Astrocyte of the hippocampus (primary cell): ENCODE measurements at regions not wholly inside any gene's neighbourhood (a gene's known extent, or its start where the extent isn't known, plus 50 kb on each side); places are given as distances from the start of the nearest gene placed in this dataset.
"Not testable (repeated sequence)": the region's sequence is repeated elsewhere in the genome, so short reads cannot be mapped to it uniquely, and the experiment has no call there.

Source experiments
- DNase-seq: peaks from one replicate; pipeline ENCODE4 v3.0.0; 2011; ENCODE audit warnings: low read depth, low spot score

DNA sequence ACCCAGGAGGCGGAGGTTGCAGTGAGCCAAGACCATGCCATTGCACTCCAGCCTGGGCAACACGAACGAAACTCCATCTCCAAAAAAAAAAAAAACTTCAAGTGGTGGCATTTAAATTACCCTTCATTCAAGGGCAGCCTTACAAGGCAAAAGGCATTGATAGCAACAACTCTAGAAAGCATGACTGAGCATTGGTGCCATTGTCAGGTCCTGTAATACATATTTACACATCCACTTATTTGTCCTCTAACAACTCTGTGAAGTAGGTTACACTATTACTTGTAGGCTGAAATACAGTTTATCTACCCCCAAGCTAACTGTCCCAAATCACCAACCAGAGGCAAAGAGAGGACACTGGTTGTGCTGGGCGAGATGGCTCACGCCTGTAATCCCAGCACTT is 52.7 kb upstream of the LARP1 start:
- DNase-seq: no peak

DNA sequence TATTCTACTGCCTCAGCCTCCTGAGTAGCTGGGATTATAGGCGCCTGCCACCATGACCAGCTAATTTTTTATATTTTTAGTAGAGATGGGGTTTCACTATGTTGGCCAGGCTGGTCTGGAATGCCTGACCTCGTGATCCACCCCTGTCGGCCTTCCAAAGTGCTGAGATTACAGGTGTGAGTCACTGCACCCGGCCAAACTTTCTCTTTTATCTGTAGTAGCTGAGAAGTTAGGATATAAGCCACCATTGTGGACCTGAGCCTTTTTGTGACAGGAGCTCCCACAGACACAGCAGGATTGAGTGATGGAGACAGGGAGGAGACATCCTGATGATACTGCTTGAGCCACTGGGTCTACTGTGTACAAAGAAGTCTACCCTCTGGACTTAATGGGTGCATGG is 53.5 kb upstream of the LARP1 start:
- not testable (repeated sequence) for DNase-seq

GRCh38 chr5:154701181-154701580 is 54.0 kb upstream of the LARP1 start:
- no peak for DNase-seq

- not testable (repeated sequence) for DNase-seq
These were observed 54.8 kb upstream of the LARP1 start for GRCh38 chr5:154700289-154700928.

- DNase-seq: no peak
These were observed 56.4 kb upstream of the LARP1 start for GRCh38 chr5:154698763-154699162.

- no peak for DNase-seq
These were observed 57.8 kb upstream of the LARP1 start for GRCh38 chr5:154697371-154697770.

GRCh38 chr5:154696891-154697290 is 58.3 kb upstream of the LARP1 start:
- DNase-seq: no peak

DNA sequence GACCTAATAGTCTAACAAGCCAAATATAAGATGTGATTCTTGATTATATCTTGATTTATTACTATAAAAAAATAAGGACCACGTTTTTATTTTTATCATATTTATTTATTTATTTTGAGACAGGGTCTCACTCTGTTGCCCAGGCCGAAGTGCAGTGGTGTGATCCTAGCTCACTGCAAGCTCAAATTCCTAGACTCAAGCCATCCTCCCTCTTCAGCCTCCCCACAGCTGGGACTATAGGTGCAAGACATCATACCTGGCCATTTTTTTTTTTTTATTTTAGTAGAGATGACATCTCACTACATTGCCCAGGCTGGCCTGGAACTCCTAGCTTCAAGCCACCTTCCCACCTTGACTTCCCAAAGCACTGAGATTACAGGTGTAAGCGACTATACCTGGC is 61.0 kb upstream of the LARP1 start:
- DNase-seq: no peak

- no peak for DNase-seq
These were observed 64.7 kb upstream of the LARP1 start for GRCh38 chr5:154690488-154690887.

DNA sequence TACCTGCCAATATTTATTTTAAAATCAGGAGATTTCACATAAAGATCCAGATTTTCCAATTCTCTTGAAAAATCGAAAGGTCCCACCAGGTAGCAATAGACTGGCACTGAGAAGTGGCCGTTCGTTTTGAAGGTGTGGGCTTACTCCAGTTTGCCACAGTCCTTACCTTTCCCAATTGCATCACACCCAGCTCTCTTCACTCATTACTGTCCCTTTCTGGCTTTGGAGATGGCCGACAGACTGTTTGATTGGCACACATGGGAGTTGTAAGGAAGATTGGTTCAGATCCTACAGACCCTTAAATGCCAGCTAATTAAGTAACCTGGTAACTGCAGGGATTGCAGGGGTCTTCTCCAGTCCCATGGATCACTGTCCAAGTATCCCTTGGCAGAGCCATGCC is 68.7 kb upstream of the LARP1 start:
- DNase-seq: no peak

DNA sequence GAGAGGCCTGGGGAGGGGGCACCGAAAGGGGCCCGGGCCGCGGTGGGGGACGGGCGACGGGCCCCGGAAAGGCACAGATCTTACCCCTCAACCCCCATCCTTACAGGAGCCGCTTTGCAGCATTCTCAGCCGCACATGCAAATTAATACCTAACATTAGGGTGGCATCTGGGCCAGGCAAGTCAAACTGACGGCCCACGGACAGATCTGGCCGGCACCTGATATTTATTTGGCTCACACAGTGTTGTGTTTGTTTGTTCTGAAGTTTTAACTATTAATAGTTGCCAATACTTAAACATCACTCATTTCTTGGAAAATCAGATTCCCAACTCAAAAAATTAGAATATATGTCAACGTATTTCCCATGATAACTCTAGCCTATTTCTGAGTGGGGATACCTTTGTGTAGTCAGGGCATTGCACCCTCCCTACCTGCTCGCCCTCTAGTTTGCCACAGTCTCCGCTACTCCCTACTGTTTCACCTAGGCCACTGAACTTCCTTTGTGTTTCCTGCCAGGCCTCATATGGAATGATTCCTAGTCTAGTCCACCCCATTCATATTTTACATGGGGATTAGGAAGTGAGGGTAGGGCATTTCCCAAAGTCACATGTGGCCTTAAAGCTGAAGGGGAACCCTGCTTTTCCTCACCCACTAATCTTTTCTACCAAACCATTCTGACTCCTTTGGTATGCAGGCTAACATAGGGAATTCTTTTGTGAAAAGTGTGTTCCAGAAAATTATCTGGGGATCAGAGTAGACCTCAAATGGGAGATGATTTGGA is 71.9 kb upstream of the LARP1 start:
- DNase-seq: no peak

DNA sequence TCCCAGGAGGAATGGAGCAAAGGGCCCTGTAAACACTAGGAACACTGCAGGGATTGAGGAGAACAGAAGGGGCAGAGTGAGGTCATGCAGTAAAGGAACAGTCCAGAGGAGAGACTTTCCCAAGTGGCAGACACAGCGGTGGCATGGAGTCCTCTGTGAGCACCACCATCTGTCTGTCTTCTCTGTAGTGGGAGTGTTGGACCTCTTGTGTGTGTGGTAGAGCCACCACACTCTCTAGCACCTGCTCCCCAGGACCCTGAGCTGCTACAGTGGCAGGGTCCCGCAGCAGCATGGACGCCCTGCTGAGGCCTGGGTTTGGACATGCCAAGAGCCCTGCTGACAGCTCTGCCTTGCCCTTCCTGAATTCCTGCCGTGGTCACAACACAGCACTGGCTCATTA is 75.7 kb upstream of the LARP1 start:
- no peak for DNase-seq

GRCh38 chr5:154677921-154678320 is 77.3 kb upstream of the LARP1 start:
- no peak for DNase-seq

DNA sequence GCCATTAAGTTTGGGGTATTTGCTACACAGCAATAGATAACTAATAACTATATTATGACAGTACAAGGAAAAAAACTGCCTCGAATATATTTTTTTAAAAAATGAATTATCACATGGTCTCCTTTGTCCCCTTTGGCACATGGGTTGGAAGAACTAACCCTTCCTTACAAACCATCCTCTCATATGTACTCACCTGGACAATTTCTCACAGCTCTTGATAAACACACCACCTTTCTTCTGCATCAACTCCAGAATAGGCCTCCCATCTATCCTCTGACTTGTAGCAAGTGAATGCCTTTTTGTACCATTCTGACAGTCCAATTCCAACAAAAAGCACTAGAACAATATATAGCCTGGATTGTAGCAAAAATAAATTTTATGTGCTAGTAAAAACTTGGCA is 78.7 kb upstream of the LARP1 start:
- DNase-seq: no peak

- DNase-seq: no peak
These were observed 81.1 kb upstream of the LARP1 start for GRCh38 chr5:154674029-154674428.

DNA sequence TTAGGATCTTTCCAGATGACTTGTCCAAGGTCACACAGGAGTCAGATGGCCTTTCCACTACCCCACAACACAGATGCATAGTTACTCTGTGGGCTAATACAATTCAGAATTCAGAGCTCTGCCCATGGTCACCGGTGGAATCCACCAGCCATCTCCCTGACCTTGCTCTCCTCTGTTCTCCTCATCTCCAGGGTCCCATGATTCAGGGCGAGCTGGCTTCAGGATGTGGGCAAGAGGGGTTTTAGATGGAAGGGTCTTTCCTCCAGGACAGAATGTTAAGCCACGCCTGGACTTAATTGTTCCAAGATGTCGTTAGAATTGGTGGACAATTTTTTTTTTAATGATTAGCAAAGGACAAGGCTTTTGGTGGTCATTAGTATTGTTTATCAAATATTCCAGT is 81.7 kb upstream of the LARP1 start:
- no peak for DNase-seq

DNA sequence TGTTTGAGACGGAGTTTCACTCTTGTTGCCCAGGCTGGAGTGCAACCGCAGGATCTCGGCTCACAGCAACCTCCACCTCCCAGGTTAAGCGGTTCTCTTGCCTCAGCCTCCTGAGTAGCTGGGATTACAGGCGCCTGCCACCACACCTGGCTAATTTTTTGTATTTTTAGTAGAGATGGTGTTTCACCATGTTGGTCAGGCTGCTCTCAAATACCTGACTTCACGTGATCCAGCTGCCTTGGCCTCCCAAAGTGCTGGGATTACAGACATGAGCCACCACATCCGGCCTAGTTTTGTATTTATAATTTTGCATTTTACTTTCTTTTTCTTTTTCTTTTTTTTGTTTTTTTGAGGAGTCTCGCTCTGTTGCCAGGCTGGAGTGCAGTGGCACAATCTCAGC is 85.3 kb upstream of the LARP1 start:
- not testable (repeated sequence) for DNase-seq

- DNase-seq: no peak
These were observed 85.8 kb upstream of the LARP1 start for GRCh38 chr5:154669402-154669801.

DNA sequence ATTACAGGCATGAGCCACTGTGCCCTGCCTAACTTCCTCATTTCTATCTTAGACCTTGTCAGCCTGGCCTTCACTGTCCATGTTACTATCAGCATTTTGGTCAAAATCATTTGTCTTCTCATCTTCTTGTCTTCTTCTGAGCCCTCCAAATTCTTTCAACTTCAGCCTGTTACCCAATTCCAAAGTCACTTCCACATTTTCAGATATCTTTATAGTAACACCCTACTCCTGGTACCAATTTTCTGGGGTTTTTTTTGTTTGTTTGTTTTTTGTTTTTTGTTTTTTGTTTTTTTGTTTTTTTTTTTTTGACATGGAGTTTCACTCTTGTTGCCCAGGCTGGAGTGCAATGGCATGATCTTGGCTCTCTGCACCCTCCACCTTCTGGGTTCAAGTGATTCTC is 90.3 kb upstream of the LARP1 start:
- no peak for DNase-seq

DNA sequence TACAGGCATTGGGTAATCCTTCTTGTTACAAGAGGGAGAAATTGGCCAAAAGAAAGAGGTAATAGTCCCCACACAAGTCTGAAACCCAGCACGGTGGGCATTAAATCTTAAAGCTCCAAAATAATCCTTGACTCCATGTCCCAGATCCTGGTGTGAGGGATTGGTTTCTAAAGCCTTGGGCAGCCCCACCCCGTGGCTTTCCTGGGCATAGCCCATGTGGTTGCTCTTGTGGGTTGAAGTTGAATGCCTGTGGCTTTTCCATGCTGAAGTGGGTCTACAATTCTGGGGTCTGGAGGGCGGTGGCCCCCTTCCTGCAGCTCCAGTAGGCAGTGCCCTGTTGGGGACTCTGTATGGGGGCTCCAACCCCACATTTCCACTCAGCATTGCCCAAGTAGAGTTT is 91.8 kb upstream of the LARP1 start:
- no peak for DNase-seq

DNA sequence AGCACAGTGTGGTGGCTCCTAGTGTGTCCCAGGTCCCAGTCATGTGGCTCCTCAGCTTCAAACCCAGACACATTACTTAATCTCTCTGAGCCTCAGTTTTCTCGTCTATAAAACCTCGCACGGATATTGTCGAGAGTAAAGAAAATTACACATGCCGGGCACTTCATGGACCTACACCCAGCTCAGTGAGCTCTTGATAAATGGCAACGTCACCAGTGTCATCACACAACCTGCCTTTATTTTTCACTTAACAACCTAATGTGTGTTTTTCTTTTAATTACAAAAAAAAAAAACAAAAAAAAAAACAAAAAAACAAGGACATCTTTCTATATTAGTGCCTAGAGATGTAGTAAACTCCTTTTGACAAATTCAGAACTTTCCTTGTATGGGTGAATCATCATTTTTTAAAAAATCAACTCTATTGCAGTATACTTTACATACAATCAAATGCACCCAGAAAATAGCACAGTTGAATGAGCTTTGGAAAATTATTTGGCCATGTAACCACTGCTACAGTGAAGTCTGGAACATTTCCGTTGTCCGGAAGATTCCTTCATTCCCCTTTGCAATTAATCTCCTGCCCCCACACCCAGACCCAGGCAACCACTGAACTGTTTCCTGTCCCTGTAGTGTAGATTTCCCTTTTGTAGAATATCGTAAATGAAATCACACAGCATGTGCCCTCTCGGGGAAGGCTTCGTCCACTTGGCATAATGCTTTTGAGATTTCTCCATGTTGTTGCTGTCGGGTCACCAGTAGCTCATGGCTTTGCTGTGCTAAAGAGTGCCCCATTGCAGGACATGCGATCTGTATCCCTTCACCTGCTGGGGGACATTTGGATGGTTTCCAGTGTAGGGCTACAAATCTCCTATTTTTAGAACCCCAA is 100.4 kb upstream of the LARP1 start:
- DNase-seq: no peak

DNA sequence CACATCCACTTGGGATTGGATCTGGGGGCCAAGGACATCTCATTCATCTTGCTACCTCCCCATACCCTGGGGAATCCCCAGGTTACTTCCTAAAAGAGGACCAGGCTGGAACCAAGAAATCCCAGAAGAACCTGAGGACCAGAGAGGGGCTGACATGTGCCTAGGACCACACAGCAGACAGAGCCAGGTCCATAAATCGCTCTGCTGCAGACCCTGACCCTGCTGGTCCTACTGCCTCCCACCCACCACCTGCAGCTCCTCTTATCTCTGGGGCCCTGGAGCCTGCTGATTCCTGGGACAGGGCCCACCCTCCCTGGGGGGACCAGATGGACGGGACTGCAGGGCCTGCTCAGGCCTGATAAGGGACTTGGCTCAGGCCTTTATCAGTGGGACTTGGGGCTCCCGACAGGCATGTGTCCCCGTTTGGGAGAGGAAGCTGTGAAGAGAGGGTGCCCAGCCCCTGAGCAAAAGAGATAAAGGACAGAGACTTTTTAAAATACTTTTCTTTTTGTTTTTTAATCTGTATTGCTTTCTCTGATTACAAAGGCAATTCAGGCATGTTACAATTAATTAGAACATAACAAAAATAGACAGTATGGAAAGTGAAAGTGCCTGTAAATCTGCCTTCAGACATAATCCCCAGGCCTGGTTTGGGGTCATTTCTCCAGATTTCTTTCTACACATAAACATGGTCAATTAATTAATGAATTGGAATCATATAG is 101.3 kb upstream of the LARP1 start:
- no peak for DNase-seq
